ENCODE measurements at regions not wholly inside any gene's neighbourhood (a gene's known extent, or its start where the extent isn't known, plus 50 kb on each side); places are given as distances from the start of the nearest gene placed in this dataset.

DNA sequence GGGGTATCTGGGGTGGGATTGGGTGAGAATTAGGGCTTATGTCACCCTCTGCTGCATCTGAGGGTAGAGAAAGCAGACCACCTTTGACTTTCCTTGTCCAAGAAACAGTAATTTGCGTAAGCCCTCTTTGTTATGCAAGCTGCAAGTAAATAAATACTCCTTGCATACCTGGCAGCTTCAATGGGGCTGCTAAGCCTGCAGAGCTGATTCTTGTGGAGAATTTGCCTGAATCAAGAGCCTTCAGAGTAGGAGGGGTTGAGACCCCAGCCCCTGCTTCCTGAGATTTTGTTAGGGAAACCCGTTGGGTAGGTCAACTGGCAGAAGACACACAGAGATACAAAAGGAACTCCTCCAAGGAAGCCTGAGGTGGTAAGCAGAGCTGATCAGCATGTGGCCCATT, 515.1 kb downstream of the DMAC1 start:
- TF ChIP-seq, protein P1, sequence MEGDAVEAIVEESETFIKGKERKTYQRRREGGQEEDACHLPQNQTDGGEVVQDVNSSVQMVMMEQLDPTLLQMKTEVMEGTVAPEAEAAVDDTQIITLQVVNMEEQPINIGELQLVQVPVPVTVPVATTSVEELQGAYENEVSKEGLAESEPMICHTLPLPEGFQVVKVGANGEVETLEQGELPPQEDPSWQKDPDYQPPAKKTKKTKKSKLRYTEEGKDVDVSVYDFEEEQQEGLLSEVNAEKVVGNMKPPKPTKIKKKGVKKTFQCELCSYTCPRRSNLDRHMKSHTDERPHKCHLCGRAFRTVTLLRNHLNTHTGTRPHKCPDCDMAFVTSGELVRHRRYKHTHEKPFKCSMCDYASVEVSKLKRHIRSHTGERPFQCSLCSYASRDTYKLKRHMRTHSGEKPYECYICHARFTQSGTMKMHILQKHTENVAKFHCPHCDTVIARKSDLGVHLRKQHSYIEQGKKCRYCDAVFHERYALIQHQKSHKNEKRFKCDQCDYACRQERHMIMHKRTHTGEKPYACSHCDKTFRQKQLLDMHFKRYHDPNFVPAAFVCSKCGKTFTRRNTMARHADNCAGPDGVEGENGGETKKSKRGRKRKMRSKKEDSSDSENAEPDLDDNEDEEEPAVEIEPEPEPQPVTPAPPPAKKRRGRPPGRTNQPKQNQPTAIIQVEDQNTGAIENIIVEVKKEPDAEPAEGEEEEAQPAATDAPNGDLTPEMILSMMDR (IDR thresholded peaks at IDR 0.05; ENCODE audit: low read depth, low read length) = no peak
- no peak for TF ChIP-seq EZH2phosphoT487 (IDR thresholded peaks at IDR 0.05; ENCODE audit: low read depth)

All from OCI-LY3 (cell line).